Adrenal gland (tissue), 9 donors: ENCODE measurements at regions not wholly inside any gene's neighbourhood (a gene's known extent, or its start where the extent isn't known, plus 50 kb on each side); places are given as distances from the start of the nearest gene placed in this dataset.
"Not testable (repeated sequence)": the region's sequence is repeated elsewhere in the genome, so short reads cannot be mapped to it uniquely, and the experiment has no call there.

Source experiments
- DNase-seq, 7 donors: peaks; one replicate each; pipeline ENCODE4 v3.0.0-alpha.2; 2019 to 2020
- H3K27ac ChIP-seq, 5 donors: fragments of 200-600 bp; sonication (generic) in 4 of 5; 1 replicate in 3 of 5; 2 replicates in 2 of 5; pipeline versions ENCODE4 v1.5.1 to v1.8.0; 2016 to 2020; ENCODE audit warnings: mild to moderate bottlenecking in 1 of 5
- H3K27me3 ChIP-seq: fragments of 200-600 bp; 2 replicates; pipeline ENCODE4 v1.8.0; 2021
- H3K36me3 ChIP-seq, 2 donors: fragments of 200-600 bp; replicated peaks in 1 of 2; 1 replicate in 1 of 2; 2 replicates in 1 of 2; pipeline versions ENCODE4 v1.5.1 to v1.8.0; 2018 to 2022
- H3K4me1 ChIP-seq, 2 donors: fragments of 200-600 bp; replicated peaks in 1 of 2; 1 replicate in 1 of 2; 2 replicates in 1 of 2; pipeline versions ENCODE4 v1.5.1 to v1.8.0; 2018 to 2021
- H3K4me3 ChIP-seq, 4 donors: fragments of 200-600 bp; sonication (generic) in 3 of 4; one replicate each; pipeline ENCODE4 v1.5.1; 2016 to 2018
- H3K9me3 ChIP-seq, 3 donors: fragments of 200-600 bp; sonication (generic) in 1 of 3; replicated peaks in 1 of 3; 1 replicate in 2 of 3; 2 replicates in 1 of 3; pipeline versions ENCODE4 v1.5.1 to v1.8.0; 2016 to 2021
- CTCF ChIP-seq, 6 experiments: fragments of 450-650 bp in 4 of 6; fragments of 200-600 bp in 2 of 6; sonication (generic) in 1 of 6; IDR thresholded peaks; 1 replicate in 5 of 6; 2 replicates in 1 of 6; pipeline versions ENCODE4 v1.5.1 to v1.8.0; 2016 to 2021; ENCODE audit warnings: antibody characterized with exemption in 6 of 6, mild to moderate bottlenecking in 2 of 6, moderate library complexity in 1 of 6
- POLR2A ChIP-seq, 2 donors: fragments of 450-650 bp; IDR thresholded peaks; one replicate each; pipeline ENCODE4 v1.6.1; 2017; ENCODE audit warnings: antibody characterized with exemption in 2 of 2, mild to moderate bottlenecking in 2 of 2, moderate library complexity in 1 of 2
- WGBS, 4 donors: extraction: QIAGEN DNeasy Blood & Tissue Kit in 2 of 4; methylation state at CpG; one replicate each; pipeline versions ENCODE4 v1.1.5 to v1.1.7; 2013 to 2017; 5-methylcytosine and 5-hydroxymethylcytosine counted together
- intact Hi-C, 2 donors: fragments of 100-400 bp; cut with DNase I; formaldehyde crosslinking; loops; one replicate each; pipeline versions ENCODE4 v1.14.1 to v1.15.0; 2022 to 2023
- donor health status: healthy with polysubstance abuse.
- donor health status: Bipolar disorder and iron deficiency.
- donor health status: DM: yes; HTN: yes; CAD: no.
- donor health status: DM: no; HTN: no; CAD: no.
- donor health status: DM: no; HTN: no; CAD: no.

DNA sequence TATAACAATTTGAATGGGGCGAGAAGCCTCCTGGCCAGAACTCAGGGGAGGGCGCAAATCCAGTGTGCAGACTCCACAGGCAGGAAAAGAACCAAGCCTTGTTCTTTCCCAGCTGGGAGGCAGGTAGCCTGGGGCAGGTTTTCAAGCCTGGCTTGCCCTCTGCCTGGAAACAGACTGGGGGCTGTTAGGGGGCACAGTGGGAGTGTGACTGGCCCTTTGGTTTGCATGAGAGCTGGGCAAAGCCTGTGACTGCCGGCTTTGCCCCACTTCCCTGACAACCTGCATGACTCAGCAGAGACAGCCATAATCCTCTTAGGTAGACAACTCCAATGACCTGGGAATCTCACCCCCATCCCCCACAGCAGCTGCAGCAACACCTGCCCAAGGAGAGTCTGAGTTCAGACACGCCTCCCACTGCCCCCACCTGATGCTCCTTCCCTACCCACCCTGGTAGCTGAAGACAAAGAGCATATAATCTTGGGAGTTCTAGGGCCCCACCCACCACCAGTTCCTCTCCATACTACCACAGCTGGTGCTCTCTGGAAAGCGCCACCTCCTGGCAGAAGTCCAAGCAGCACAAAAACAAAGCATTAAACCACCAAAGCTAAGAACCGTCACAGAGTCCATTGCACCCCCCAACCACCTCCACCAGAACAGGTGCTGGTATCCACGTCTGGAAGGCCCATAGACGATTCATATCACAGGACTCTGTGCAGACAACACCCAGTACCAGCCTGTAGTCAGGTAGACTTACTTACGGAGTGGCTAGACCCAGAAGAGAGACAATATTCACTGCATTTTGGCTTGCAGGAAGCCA, 402.5 kb downstream of the STK39 start:
- Histone ChIP-seq H3K9me3 (no peaks in the 10 kb centered on the region), H3K27ac (no peak overlapping the region), H3K4me1 (no peaks in the 10 kb centered on the region), H3K27me3 (no peaks in the 10 kb centered on the region), H3K36me3 (no peaks in the 10 kb centered on the region), H3K4me3 (no peak overlapping the region)
- intact Hi-C loops, result no loop called here
- no peak for DNase-seq
- TF ChIP-seq POLR2A (IDR thresholded peaks at IDR 0.05) (no peak), CTCF (IDR thresholded peaks at IDR 0.05) (no peak)
- WGBS, 4 donors, result 80 to 86% (median 84%) methylated on average over 7 to 9 of the region's 9 CpGs

DNA sequence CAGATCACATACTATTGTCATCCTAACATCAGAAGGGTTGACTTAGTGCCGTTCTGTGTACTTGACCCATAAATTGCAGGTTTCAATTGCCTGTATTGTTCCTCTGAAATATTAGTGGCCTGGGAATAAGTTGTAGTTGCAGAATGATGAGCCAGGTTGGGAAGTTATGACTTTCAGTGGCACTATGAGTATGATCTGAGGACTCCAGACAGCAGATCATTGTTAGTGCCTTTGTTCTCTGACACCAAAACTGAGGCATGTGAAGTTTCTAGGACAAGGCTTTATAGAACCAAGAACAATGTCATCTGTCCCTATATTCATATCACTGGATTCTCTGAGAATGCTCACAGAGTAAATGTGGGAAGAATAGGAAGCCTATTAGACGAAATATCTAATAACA, 403.7 kb downstream of the STK39 start:
- Histone ChIP-seq H3K4me1 (no peaks in the 10 kb centered on the region), H3K9me3 (no peaks in the 10 kb centered on the region), H3K36me3 (no peaks in the 10 kb centered on the region), H3K4me3 (no peak overlapping the region), H3K27me3 (no peaks in the 10 kb centered on the region), H3K27ac (no peak overlapping the region)
- 59 to 84% (median 77%) methylated on average over 2 of the region's 2 CpGs for WGBS, 4 donors
- TF ChIP-seq CTCF (IDR thresholded peaks at IDR 0.05), result no peak
- TF ChIP-seq POLR2A (IDR thresholded peaks at IDR 0.05), result no peak
- no peak for DNase-seq
- intact Hi-C loops, result no loop called here

DNA sequence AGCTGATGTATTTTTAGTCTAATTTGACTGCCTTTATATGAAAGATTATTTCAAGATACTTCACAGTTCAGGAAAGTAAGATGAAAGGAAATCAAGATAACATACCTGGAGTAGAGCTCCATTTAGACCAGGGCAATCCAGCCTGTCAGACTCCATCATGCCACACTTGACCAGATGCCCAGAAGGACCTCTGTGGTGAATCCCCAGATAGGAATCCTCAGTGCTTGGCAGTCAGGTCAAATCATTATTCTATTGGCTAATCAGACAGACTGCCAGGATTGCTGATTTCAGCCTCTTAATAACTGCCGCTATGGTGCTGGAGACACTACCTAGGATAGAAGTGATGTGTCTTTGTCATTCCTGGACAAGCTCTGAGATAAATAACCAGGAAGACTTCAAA, 404.2 kb downstream of the STK39 start:
- Histone ChIP-seq H3K9me3 (no peaks in the 10 kb centered on the region), H3K4me3 (no peak overlapping the region), H3K27ac (no peak overlapping the region), H3K36me3 (no peaks in the 10 kb centered on the region), H3K27me3 (no peaks in the 10 kb centered on the region), H3K4me1 (no peaks in the 10 kb centered on the region)
- WGBS, 4 donors, result 92 to 100% (median 94%) methylated on average over 1 of the region's 1 CpG
- intact Hi-C loops, result no loop called here
- DNase-seq, result no peak
- TF ChIP-seq CTCF (IDR thresholded peaks at IDR 0.05), result no peak
- no peak for TF ChIP-seq POLR2A (IDR thresholded peaks at IDR 0.05)

DNA sequence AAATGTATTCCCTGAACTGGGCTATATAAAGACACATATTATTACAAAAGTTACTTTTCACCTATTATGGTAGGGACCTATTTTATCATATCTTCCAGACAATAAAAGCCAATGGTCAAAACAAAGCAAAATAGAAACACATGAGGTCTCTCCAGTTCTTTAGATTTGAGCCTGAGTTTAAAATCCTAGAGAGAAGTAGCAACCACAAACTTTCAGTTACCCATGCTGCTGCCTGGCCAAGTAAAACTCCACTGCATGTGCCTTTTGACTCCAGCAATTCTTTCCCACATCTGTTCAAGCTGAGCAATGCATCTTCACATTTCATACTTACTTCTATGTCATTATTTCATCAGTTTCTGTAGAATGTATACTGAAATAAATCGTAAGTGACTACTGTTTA, 405.3 kb downstream of the STK39 start:
- Histone ChIP-seq H3K36me3 (no peaks in the 10 kb centered on the region), H3K4me1 (no peaks in the 10 kb centered on the region), H3K27me3 (no peaks in the 10 kb centered on the region), H3K27ac (no peak overlapping the region), H3K9me3 (no peaks in the 10 kb centered on the region), H3K4me3 (no peak overlapping the region)
- no peak for DNase-seq
- intact Hi-C loops, result no loop called here
- 55 to 75% (median 62%) methylated on average over 1 of the region's 1 CpG for WGBS, 4 donors
- TF ChIP-seq POLR2A (IDR thresholded peaks at IDR 0.05), result no peak
- TF ChIP-seq CTCF (IDR thresholded peaks at IDR 0.05), result no peak

GRCh38 chr2:167835290-167835689, 412.1 kb downstream of the STK39 start:
- DNase-seq, H3K4me1 ChIP-seq, intact Hi-C loops, H3K4me3 ChIP-seq, H3K27me3 ChIP-seq, H3K9me3 ChIP-seq, H3K27ac ChIP-seq, H3K36me3 ChIP-seq: not testable (repeated sequence)
- 84 to 100% (median 93%) methylated on average over 3 to 8 of the region's 8 CpGs for WGBS, 4 donors
